ENCODE measurements at regions not wholly inside any gene's neighbourhood (a gene's known extent, or its start where the extent isn't known, plus 50 kb on each side); places are given as distances from the start of the nearest gene placed in this dataset.

DNA sequence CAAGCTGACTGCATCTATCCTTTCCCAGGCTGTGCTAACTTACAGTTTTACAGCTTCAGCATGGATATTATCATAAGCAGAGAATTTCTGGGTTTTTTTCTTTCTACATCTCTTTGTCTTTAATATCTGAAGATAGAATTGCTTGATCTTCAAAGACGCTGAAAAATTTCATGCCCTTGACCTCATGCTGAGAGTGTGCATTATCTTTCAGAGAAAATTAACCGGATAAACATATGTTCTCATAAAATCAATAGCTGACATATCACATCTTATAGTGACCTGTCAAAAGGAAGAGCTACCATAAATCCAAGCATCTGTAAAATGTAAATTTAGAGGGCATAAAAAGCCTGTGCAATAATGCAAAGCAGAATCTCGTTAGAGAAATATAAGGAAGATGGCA, 1704.1 kb upstream of the FLRT2 start:
- no peaks in the 10 kb centered on the region for H3K36me3 ChIP-seq
- H3K4me3 ChIP-seq = no peak overlapping the region
- peaks cover 0 to 5% (median 0%) of the 10 kb centered on the region in 4 donors for H3K4me1 ChIP-seq
- ATAC-seq (ENCODE audit: low FRiP score in 2 of 2) = no peak
- WGBS, 2 donors = 82 to 88% methylated on average over 3 of the region's 3 CpGs
- DNase-seq = no peak
- no peaks in the 10 kb centered on the region for H3K9me3 ChIP-seq
- TF ChIP-seq POLR2AphosphoS5 (IDR thresholded peaks at IDR 0.05) = no peak
- TF ChIP-seq, protein P1, sequence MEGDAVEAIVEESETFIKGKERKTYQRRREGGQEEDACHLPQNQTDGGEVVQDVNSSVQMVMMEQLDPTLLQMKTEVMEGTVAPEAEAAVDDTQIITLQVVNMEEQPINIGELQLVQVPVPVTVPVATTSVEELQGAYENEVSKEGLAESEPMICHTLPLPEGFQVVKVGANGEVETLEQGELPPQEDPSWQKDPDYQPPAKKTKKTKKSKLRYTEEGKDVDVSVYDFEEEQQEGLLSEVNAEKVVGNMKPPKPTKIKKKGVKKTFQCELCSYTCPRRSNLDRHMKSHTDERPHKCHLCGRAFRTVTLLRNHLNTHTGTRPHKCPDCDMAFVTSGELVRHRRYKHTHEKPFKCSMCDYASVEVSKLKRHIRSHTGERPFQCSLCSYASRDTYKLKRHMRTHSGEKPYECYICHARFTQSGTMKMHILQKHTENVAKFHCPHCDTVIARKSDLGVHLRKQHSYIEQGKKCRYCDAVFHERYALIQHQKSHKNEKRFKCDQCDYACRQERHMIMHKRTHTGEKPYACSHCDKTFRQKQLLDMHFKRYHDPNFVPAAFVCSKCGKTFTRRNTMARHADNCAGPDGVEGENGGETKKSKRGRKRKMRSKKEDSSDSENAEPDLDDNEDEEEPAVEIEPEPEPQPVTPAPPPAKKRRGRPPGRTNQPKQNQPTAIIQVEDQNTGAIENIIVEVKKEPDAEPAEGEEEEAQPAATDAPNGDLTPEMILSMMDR (IDR thresholded peaks at IDR 0.05) = no peak
- TF ChIP-seq POLR2A (IDR thresholded peaks at IDR 0.05) = no peak
- no peak for TF ChIP-seq EP300 (IDR thresholded peaks at IDR 0.05)
- H3K27ac ChIP-seq = no peak overlapping the region
- H3K27me3 ChIP-seq = no peaks in the 10 kb centered on the region

DNA sequence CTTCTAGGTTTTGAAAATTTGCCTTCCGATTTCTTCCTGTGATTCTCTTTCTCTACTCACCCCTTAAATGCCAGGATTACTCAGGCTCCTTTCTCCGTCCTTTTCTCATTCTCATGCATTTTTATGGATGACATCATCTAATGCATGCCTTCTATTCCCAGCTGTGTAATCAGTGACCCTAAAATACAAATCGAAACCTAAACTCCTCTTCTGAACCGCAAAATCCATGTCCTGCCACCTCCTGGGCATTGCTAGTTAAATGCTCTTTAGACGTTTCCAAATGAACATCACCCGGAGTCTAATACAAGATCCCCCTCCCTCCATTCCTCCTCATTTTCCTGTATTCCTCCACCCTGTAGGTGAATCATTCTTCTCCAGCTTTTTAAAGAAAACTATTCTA, 1703.1 kb upstream of the FLRT2 start:
- Histone ChIP-seq H3K27me3 (no peaks in the 10 kb centered on the region), H3K36me3 (no peaks in the 10 kb centered on the region), H3K27ac (no peak overlapping the region), H3K9me3 (no peaks in the 10 kb centered on the region), H3K4me3 (no peak overlapping the region), H3K4me1 (peaks cover 0 to 5% (median 0%) of the 10 kb centered on the region in 4 donors)
- TF ChIP-seq, protein P1 (IDR thresholded peaks at IDR 0.05) = no peak
- no peak for TF ChIP-seq POLR2A (IDR thresholded peaks at IDR 0.05)
- no peak for TF ChIP-seq POLR2AphosphoS5 (IDR thresholded peaks at IDR 0.05)
- no peak for TF ChIP-seq EP300 (IDR thresholded peaks at IDR 0.05)
- no peak for ATAC-seq (ENCODE audit: low FRiP score in 2 of 2)
- DNase-seq = no peak
- WGBS, 2 donors = 70 to 77% methylated on average over 6 of the region's 6 CpGs

DNA sequence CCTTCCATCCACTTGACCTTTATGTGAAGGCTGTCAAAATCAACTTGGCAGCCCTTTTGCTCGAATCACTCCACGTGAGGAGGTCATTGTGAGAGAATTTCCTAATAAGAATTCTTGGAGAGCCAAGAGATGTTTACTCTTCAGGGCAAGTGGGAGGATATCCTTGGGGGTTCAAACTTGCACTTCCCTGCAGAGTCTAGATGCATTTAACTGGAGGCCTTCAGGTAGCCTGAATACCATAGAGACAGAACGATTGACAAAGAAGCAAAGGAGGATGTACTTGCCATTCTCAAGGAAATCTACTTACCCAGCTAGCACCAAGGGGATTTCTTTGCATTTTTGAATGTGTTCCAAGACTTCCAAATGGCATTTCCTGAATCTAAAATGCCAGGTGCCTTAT, 1702.6 kb upstream of the FLRT2 start:
- Histone ChIP-seq H3K27me3 (no peaks in the 10 kb centered on the region), H3K27ac (no peak overlapping the region), H3K36me3 (no peaks in the 10 kb centered on the region), H3K9me3 (no peaks in the 10 kb centered on the region), H3K4me3 (no peak overlapping the region), H3K4me1 (peaks cover 0 to 5% (median 0%) of the 10 kb centered on the region in 4 donors)
- WGBS, 2 donors = 28 to 36% methylated on average over 3 of the region's 3 CpGs
- no peak for DNase-seq
- no peak for ATAC-seq (ENCODE audit: low FRiP score in 2 of 2)
- TF ChIP-seq POLR2A (IDR thresholded peaks at IDR 0.05) (no peak), POLR2AphosphoS5 (IDR thresholded peaks at IDR 0.05) (no peak), EP300 (IDR thresholded peaks at IDR 0.05) (no peak)
- TF ChIP-seq, protein P1 (IDR thresholded peaks at IDR 0.05) = no peak

- H3K9me3 ChIP-seq = no peaks in the 10 kb centered on the region
- WGBS, 2 donors = 37 to 57% methylated on average over 2 of the region's 2 CpGs
- no peaks in the 10 kb centered on the region for H3K27me3 ChIP-seq
- no peak for ATAC-seq (ENCODE audit: low FRiP score in 2 of 2)
- no peak for DNase-seq
- H3K4me3 ChIP-seq = no peak overlapping the region
- no peak overlapping the region for H3K27ac ChIP-seq
- H3K36me3 ChIP-seq = no peaks in the 10 kb centered on the region
- TF ChIP-seq POLR2A (IDR thresholded peaks at IDR 0.05) (no peak), EP300 (IDR thresholded peaks at IDR 0.05) (no peak), POLR2AphosphoS5 (IDR thresholded peaks at IDR 0.05) (no peak)
- TF ChIP-seq, protein P1 (IDR thresholded peaks at IDR 0.05) = no peak
- H3K4me1 ChIP-seq = peaks cover 0 to 5% (median 0%) of the 10 kb centered on the region in 4 donors
Observed at GRCh38 chr14:83828406-83828805, 1701.5 kb upstream of the FLRT2 start.

GRCh38 chr14:83830316-83830715, 1699.6 kb upstream of the FLRT2 start:
- H3K9me3 ChIP-seq = no peaks in the 10 kb centered on the region
- no peak for DNase-seq
- no peak for ATAC-seq (ENCODE audit: low FRiP score in 2 of 2)
- no peaks in the 10 kb centered on the region for H3K36me3 ChIP-seq
- H3K4me1 ChIP-seq = peaks cover 0 to 5% (median 0%) of the 10 kb centered on the region in 4 donors
- WGBS, 2 donors = 81 to 84% methylated on average over 2 of the region's 2 CpGs
- H3K27me3 ChIP-seq = no peaks in the 10 kb centered on the region
- TF ChIP-seq POLR2AphosphoS5 (IDR thresholded peaks at IDR 0.05) (no peak), POLR2A (IDR thresholded peaks at IDR 0.05) (no peak), EP300 (IDR thresholded peaks at IDR 0.05) (no peak)
- TF ChIP-seq, protein P1 (IDR thresholded peaks at IDR 0.05) = no peak
- no peak overlapping the region for H3K27ac ChIP-seq
- no peak overlapping the region for H3K4me3 ChIP-seq

All from upper lobe of left lung (tissue), 6 donors.